ENCODE measurements at regions not wholly inside any gene's neighbourhood (a gene's known extent, or its start where the extent isn't known, plus 50 kb on each side); places are given as distances from the start of the nearest gene placed in this dataset.

- no peak for TF ChIP-seq CTCF (IDR thresholded peaks at IDR 0.05)
- TF ChIP-seq EZH2 (IDR thresholded peaks at IDR 0.05): no peak
- TF ChIP-seq EZH2phosphoT487 (IDR thresholded peaks at IDR 0.05): no peak
Measured at GRCh38 chr22:23401111-23401909, 178.8 kb downstream of the IGLL1 start.

All from neural progenitor cell (in vitro differentiated cells).